SK-N-SH (cell line): ENCODE measurements at regions not wholly inside any gene's neighbourhood (a gene's known extent, or its start where the extent isn't known, plus 50 kb on each side); places are given as distances from the start of the nearest gene placed in this dataset.

ENCODE experiments used
- CTCF ChIA-PET: fragments of 300-600, 350-600 bp; formaldehyde crosslinking; extraction: SDS; loops from one replicate; lab custom pipeline; 2021; lab: Yijun Ruan, JAX
- POLR2A ChIA-PET: fragments of 350-600 bp; sonication (Branson Sonifier 250); formaldehyde crosslinking; extraction: SDS; loops from one replicate; lab custom pipeline; 2020; ENCODE audit warnings: antibody characterized with exemption, inconsistent platforms; lab: Yijun Ruan, JAX
- DNase-seq: peaks from one replicate; pipeline ENCODE4 v3.0.0; 2012
- H2AFZ ChIP-seq: fragments of 200-600 bp; sonication (generic); 2 replicates; pipeline ENCODE4 v1.8.1; 2016; ENCODE audit warnings: antibody characterized with exemption, mild to moderate bottlenecking, low read depth
- H3F3A ChIP-seq: fragments of 200-600 bp; sonication (generic); replicated peaks from 2 replicates; pipeline ENCODE3; 2016; ENCODE audit warnings: antibody characterized with exemption, mild to moderate bottlenecking; ENCODE audit not compliant: insufficient read depth
- H3K27ac ChIP-seq, 2 experiments: fragments of 200-500 bp in 1 of 2; fragments of 200-600 bp in 1 of 2; sonication (Bioruptor generic) in 1 of 2; sonication (generic), shearing (Covaris generic) in 1 of 2; 2 replicates each; pipeline versions ENCODE4 v1.5.1 to v1.6.1; 2014 to 2016; ENCODE audit warnings: low read depth in 2 of 2, inconsistent platforms in 1 of 2, low read length in 1 of 2, mild to moderate bottlenecking in 1 of 2, mixed read lengths in 1 of 2
- H3K27me3 ChIP-seq: fragments of 200-600 bp; sonication (generic), shearing (Covaris generic); 2 replicates; pipeline ENCODE4 v1.6.1; 2016; ENCODE audit warnings: mixed run types; ENCODE audit not compliant: insufficient read depth
- H3K36me3 ChIP-seq, 2 experiments: fragments of 200-500 bp in 1 of 2; fragments of 200-600 bp in 1 of 2; sonication (Bioruptor generic) in 1 of 2; sonication (generic) in 1 of 2; replicated peaks in 1 of 2; 2 replicates each; pipeline versions ENCODE3 to v1.5.1; 2014 to 2016; ENCODE audit warnings: low read length in 1 of 2, mild to moderate bottlenecking in 1 of 2; ENCODE audit not compliant: insufficient read depth in 2 of 2, control insufficient read depth in 1 of 2
- H3K4me1 ChIP-seq, 2 experiments: fragments of 200-500 bp in 1 of 2; fragments of 200-600 bp in 1 of 2; sonication (Bioruptor generic) in 1 of 2; sonication (generic), shearing (Covaris generic) in 1 of 2; 2 replicates each; pipeline versions ENCODE4 v1.5.1 to v1.6.1; 2014 to 2016; ENCODE audit warnings: low read depth in 1 of 2, low read length in 1 of 2, mixed run types in 1 of 2; ENCODE audit not compliant: insufficient read depth in 2 of 2, control insufficient read depth in 1 of 2
- H3K4me2 ChIP-seq: fragments of 200-600 bp; sonication (generic), shearing (Covaris generic); 2 replicates; pipeline ENCODE4 v1.6.1; 2017; ENCODE audit warnings: mixed run types
- H3K4me3 ChIP-seq, 2 experiments: fragments of 200-500 bp in 1 of 2; fragments of 200-600 bp in 1 of 2; sonication (Bioruptor generic) in 1 of 2; sonication (generic), shearing (Covaris generic) in 1 of 2; 2 replicates each; pipeline versions ENCODE4 v1.5.1 to v1.8.1; 2014 to 2016; ENCODE audit warnings: low read depth in 2 of 2, inconsistent platforms in 1 of 2, low read length in 1 of 2, mild to moderate bottlenecking in 1 of 2, mixed read lengths in 1 of 2, moderate library complexity in 1 of 2
- H3K79me2 ChIP-seq: fragments of 200-600 bp; sonication (generic); 2 replicates; pipeline ENCODE4 v1.8.1; 2017; ENCODE audit warnings: mild to moderate bottlenecking; ENCODE audit not compliant: insufficient read depth
- H3K9ac ChIP-seq: fragments of 200-600 bp; sonication (generic); 2 replicates; pipeline ENCODE4 v1.6.1; 2017; ENCODE audit warnings: mixed run types
- H3K9me2 ChIP-seq: fragments of 200-600 bp; sonication (generic); 2 replicates; pipeline ENCODE4 v1.6.1; 2017; ENCODE audit warnings: mixed run types
- H3K9me3 ChIP-seq: fragments of 200-600 bp; sonication (generic); 2 replicates; pipeline ENCODE4 v1.6.1; 2017; ENCODE audit warnings: mixed run types, mild to moderate bottlenecking, moderate library complexity
- H4K20me1 ChIP-seq: fragments of 200-600 bp; sonication (generic); 2 replicates; pipeline ENCODE4 v1.6.1; 2017; ENCODE audit warnings: mild to moderate bottlenecking, mixed run types; ENCODE audit not compliant: insufficient read depth
- CHD2 ChIP-seq: fragments of 150-350 bp; IDR thresholded peaks from 2 replicates; pipeline ENCODE4 v1.6.1; 2018; ENCODE audit warnings: low read length; ENCODE audit not compliant: partially characterized antibody
- FOSL2 ChIP-seq: IDR thresholded peaks from 2 replicates; pipeline ENCODE4 v1.4.0; 2012; ENCODE audit warnings: low read depth, mild to moderate bottlenecking, moderate library complexity, borderline replicate concordance
- FOXM1 ChIP-seq: IDR thresholded peaks from 2 replicates; pipeline ENCODE4 v1.4.0; 2012; ENCODE audit warnings: low read depth, mild to moderate bottlenecking
- GATA2 ChIP-seq: sonication (generic); formaldehyde crosslinking; IDR thresholded peaks from 2 replicates; pipeline ENCODE4 v1.5.0; 2020; ENCODE audit warnings: mild to moderate bottlenecking, missing genetic modification reagents
- NRF1 ChIP-seq: IDR thresholded peaks from 2 replicates; pipeline ENCODE4 v1.6.1; 2012; ENCODE audit warnings: low read depth, mild to moderate bottlenecking, low read length
- RAD21 ChIP-seq: IDR thresholded peaks from 2 replicates; pipeline ENCODE4 v1.6.1; 2012; ENCODE audit warnings: mild to moderate bottlenecking, low read length
- RCOR1 ChIP-seq: fragments of 150-350 bp; IDR thresholded peaks from 2 replicates; pipeline ENCODE4 v1.6.1; 2017; ENCODE audit warnings: antibody characterized with exemption, low read length
- SIN3A ChIP-seq: IDR thresholded peaks from 2 replicates; pipeline ENCODE4 v1.6.1; 2012; ENCODE audit warnings: low read depth, mild to moderate bottlenecking, low read length, moderate library complexity, borderline replicate concordance
- SMC3 ChIP-seq: IDR thresholded peaks from 2 replicates; pipeline ENCODE4 v1.6.1; 2012; ENCODE audit warnings: low read depth, low read length, improper control_type of control experiment
- TCF12 ChIP-seq: IDR thresholded peaks from 2 replicates; pipeline ENCODE4 v1.4.0; 2012
- TEAD4 ChIP-seq: IDR thresholded peaks from 2 replicates; pipeline ENCODE4 v1.4.0; 2012; ENCODE audit warnings: mild to moderate bottlenecking, borderline replicate concordance; ENCODE audit not compliant: insufficient read depth
- YY1 ChIP-seq: IDR thresholded peaks from 2 replicates; pipeline ENCODE4 v1.4.0; 2012; ENCODE audit warnings: low read depth, mild to moderate bottlenecking
- WGBS: methylation state at CpG from one replicate; pipeline ENCODE4 v1.1.6; 2017; ENCODE audit warnings: low lambda C conversion rate; 5-methylcytosine and 5-hydroxymethylcytosine counted together
- TF ChIP-seq, protein P1 (sequence below): IDR thresholded peaks from 2 replicates; pipeline ENCODE4 v1.4.0; 2012; ENCODE audit warnings: low read depth
- TF ChIP-seq, protein P2 (sequence below): fragments of 200-600 bp; sonication (generic); IDR thresholded peaks from 2 replicates; pipeline ENCODE4 v1.6.1; 2017; ENCODE audit warnings: antibody characterized with exemption, mild to moderate bottlenecking, moderate library complexity
- TF ChIP-seq, protein P3 (sequence below): IDR thresholded peaks from 2 replicates; pipeline ENCODE4; 2012
- TF ChIP-seq, protein P4 (sequence below): IDR thresholded peaks from 2 replicates; pipeline ENCODE4 v1.4.0; 2012; ENCODE audit warnings: low read depth, borderline replicate concordance

DNA sequence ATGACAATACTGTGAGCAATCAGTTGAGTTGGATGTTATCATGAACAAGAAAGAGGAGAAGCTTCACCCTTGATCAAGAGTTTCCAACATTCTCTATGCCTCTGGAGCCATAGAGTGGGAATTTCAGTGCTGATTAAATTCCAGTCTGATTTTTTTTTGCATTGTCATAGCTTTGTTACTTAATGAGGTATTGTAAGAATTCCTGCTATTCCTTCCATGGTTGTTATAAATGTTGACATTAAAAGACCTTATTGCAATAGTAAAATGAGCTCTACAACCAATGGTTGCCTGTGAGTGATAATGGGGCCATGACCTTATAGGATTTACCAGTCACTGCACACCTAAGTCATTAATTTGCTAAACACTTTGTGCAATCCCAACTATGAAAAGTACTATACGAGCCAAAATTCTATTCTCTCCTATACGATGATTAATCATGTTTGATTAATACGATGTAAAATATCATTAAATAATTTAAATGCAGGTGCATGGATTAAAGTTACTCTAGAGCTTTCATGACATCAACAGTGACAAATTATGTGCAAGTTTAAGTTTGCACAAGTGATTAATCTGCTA, 353.2 kb upstream of the KLF6 start:
- H3K27ac ChIP-seq = no peak overlapping the region
- H3K4me1 ChIP-seq = no peaks in the 10 kb centered on the region
- TF ChIP-seq NRF1 = no peak
- no peak for TF ChIP-seq YY1
- TF ChIP-seq FOXM1 = no peak
- TF ChIP-seq SIN3A = no peak
- TF ChIP-seq SMC3 = no peak
- no peak for TF ChIP-seq CHD2
- TF ChIP-seq RAD21 = no peak
- no peak for TF ChIP-seq TEAD4
- TF ChIP-seq GATA2 (CRISPR knock-in tag) = no peak
- peaks cover 1% of the 10 kb centered on the region for H3F3A ChIP-seq
- no peak overlapping the region for H2AFZ ChIP-seq
- no peak overlapping the region for H3K9ac ChIP-seq
- no peaks in the 10 kb centered on the region for H3K36me3 ChIP-seq
- no peaks in the 10 kb centered on the region for H3K9me2 ChIP-seq
- H4K20me1 ChIP-seq = no peaks in the 10 kb centered on the region
- no peak overlapping the region for H3K4me3 ChIP-seq
- DNase-seq = no peak
- 0 out of 2 replicates have a peak, but pooled peaks cover 5% of the 10 kb centered on the region for H3K9me3 ChIP-seq
- no peaks in the 10 kb centered on the region for H3K79me2 ChIP-seq
- H3K27me3 ChIP-seq = no peaks in the 10 kb centered on the region
- ChIA-PET POLR2A (no interaction called here), CTCF (interaction anchor here (1.5 kb wide), 1 partner anchor 29 kb away, joined by 3 read pairs; no protein-coding TSS in a partner anchor)
- H3K4me2 ChIP-seq = no peak overlapping the region
- WGBS = 90% methylated on average over 3 of the region's 3 CpGs

DNA sequence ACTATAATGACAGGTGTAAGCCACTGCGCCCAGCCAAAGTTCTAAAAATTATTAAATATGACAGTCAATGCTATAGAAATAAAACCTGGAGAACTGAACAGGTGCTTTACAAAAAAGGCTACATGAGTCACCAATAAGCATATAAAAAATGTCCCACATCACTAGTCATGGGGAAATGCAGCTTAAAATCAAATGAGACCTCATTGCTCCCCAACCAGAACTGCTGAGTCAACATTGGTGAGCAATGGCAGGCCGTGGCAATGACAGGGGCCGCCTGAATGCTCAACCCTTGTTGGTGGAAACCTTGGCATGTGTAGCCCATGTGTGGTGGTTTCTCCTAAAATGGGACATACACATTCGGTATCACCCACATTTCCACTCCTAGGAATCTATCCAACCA, 352.3 kb upstream of the KLF6 start:
- no peaks in the 10 kb centered on the region for H3K9me2 ChIP-seq
- no peaks in the 10 kb centered on the region for H3K27me3 ChIP-seq
- 93% methylated on average over 4 of the region's 4 CpGs for WGBS
- H2AFZ ChIP-seq = no peak overlapping the region
- H3K4me3 ChIP-seq = no peak overlapping the region
- no peak overlapping the region for H3K27ac ChIP-seq
- H3K79me2 ChIP-seq = no peaks in the 10 kb centered on the region
- H3K9me3 ChIP-seq = 0 out of 2 replicates have a peak, but pooled peaks cover 5% of the 10 kb centered on the region
- no peak for TF ChIP-seq FOSL2
- no peak for TF ChIP-seq RCOR1
- TF ChIP-seq TCF12 = no peak
- TF ChIP-seq GATA2 (CRISPR knock-in tag) = no peak
- TF ChIP-seq CHD2 = no peak
- TF ChIP-seq, protein P1, sequence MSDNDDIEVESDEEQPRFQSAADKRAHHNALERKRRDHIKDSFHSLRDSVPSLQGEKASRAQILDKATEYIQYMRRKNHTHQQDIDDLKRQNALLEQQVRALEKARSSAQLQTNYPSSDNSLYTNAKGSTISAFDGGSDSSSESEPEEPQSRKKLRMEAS = no peak
- TF ChIP-seq, protein P2, sequence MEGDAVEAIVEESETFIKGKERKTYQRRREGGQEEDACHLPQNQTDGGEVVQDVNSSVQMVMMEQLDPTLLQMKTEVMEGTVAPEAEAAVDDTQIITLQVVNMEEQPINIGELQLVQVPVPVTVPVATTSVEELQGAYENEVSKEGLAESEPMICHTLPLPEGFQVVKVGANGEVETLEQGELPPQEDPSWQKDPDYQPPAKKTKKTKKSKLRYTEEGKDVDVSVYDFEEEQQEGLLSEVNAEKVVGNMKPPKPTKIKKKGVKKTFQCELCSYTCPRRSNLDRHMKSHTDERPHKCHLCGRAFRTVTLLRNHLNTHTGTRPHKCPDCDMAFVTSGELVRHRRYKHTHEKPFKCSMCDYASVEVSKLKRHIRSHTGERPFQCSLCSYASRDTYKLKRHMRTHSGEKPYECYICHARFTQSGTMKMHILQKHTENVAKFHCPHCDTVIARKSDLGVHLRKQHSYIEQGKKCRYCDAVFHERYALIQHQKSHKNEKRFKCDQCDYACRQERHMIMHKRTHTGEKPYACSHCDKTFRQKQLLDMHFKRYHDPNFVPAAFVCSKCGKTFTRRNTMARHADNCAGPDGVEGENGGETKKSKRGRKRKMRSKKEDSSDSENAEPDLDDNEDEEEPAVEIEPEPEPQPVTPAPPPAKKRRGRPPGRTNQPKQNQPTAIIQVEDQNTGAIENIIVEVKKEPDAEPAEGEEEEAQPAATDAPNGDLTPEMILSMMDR = no peak
- no peak for TF ChIP-seq SIN3A
- TF ChIP-seq, protein P3, sequence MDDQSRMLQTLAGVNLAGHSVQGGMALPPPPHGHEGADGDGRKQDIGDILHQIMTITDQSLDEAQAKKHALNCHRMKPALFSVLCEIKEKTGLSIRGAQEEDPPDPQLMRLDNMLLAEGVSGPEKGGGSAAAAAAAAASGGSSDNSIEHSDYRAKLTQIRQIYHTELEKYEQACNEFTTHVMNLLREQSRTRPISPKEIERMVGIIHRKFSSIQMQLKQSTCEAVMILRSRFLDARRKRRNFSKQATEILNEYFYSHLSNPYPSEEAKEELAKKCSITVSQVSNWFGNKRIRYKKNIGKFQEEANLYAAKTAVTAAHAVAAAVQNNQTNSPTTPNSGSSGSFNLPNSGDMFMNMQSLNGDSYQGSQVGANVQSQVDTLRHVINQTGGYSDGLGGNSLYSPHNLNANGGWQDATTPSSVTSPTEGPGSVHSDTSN = no peak
- TF ChIP-seq, protein P4, sequence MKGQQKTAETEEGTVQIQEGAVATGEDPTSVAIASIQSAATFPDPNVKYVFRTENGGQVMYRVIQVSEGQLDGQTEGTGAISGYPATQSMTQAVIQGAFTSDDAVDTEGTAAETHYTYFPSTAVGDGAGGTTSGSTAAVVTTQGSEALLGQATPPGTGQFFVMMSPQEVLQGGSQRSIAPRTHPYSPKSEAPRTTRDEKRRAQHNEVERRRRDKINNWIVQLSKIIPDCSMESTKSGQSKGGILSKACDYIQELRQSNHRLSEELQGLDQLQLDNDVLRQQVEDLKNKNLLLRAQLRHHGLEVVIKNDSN = no peak
- ChIA-PET CTCF (no interaction called here), POLR2A (no interaction called here)
- no peak for DNase-seq
- H3F3A ChIP-seq = peaks cover 8% of the 10 kb centered on the region
- H3K9ac ChIP-seq = no peak overlapping the region
- no peaks in the 10 kb centered on the region for H3K36me3 ChIP-seq
- no peak overlapping the region for H3K4me2 ChIP-seq
- peaks cover 0 to 6% of the 10 kb centered on the region in 2 experiments; a peak in 2 of 4 replicates for H3K4me1 ChIP-seq
- H4K20me1 ChIP-seq = no peaks in the 10 kb centered on the region
